Renal cortex interstitium (tissue), 11 donors: ENCODE measurements at regions not wholly inside any gene's neighbourhood (a gene's known extent, or its start where the extent isn't known, plus 50 kb on each side); places are given as distances from the start of the nearest gene placed in this dataset.
"Not testable (repeated sequence)": the region's sequence is repeated elsewhere in the genome, so short reads cannot be mapped to it uniquely, and the experiment has no call there.

Source experiments
- DNase-seq, 11 donors: peaks; one replicate each; pipeline ENCODE4 v3.0.0-alpha.2; 2013; ENCODE audit warnings: low read depth in 9 of 11, low spot score in 4 of 11; ENCODE audit errors: extremely low read depth in 1 of 11

DNA sequence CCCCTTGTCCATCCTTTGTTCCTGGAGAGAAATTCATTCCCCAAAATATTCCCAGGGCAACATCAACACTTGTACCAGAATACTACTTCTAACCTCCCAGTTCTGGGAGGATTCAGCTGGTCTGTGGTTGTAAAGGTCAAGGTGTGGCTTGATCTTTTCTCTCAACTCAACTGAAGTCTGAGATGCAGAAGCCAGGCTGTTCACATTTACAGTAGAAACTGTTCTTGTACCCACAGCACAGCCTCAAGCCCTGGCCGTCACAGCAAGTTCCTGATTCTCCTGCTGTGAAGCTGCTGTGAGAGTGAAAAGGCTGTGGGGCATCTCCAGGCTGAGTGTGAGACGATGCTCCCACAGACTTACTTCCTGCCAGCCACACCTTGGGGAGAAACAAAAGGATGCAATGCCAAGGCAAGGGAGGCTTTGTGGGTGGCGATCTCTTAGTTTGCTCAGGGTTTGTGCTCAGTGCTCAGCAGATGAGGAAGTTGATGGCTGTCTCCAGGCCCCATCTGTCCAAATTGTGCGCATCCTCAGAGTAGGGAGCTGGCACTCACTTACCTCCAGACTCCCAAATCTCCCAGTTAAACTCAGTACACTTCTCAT is 143.9 kb upstream of the FOXA2 start:
- DNase-seq = no peak

GRCh38 chr20:22729180-22729579 is 144.8 kb upstream of the FOXA2 start:
- no peak for DNase-seq

GRCh38 chr20:22729616-22730236 is 145.4 kb upstream of the FOXA2 start:
- DNase-seq = no peak

- no peak for DNase-seq
These were observed 148.4 kb upstream of the FOXA2 start for GRCh38 chr20:22732751-22733150.

GRCh38 chr20:22734946-22735647 is 150.7 kb upstream of the FOXA2 start:
- DNase-seq = not testable (repeated sequence)

- no peak for DNase-seq
These were observed 156.5 kb upstream of the FOXA2 start for GRCh38 chr20:22740829-22741228.

- DNase-seq = no peak
These were observed 160.2 kb upstream of the FOXA2 start for GRCh38 chr20:22744341-22745193.

DNA sequence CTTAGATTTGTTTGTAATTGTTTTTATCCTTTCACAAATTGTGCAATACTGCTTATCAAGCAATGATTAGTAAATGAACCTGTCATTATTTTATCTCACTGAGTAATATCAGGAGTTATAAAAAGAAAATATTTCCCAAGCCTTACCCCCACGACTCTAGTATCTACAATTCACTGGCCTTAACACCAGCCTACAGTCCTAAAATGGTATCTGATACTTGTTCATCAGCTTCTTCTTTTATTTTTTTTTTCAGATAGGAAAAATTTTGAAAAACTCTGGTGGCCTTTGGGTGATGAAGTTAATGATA is 160.8 kb upstream of the FOXA2 start:
- no peak for DNase-seq

- no peak for DNase-seq
These were observed 162.6 kb upstream of the FOXA2 start for GRCh38 chr20:22746957-22747356.

- DNase-seq = no peak
These were observed 168.0 kb upstream of the FOXA2 start for GRCh38 chr20:22752324-22752723.

DNA sequence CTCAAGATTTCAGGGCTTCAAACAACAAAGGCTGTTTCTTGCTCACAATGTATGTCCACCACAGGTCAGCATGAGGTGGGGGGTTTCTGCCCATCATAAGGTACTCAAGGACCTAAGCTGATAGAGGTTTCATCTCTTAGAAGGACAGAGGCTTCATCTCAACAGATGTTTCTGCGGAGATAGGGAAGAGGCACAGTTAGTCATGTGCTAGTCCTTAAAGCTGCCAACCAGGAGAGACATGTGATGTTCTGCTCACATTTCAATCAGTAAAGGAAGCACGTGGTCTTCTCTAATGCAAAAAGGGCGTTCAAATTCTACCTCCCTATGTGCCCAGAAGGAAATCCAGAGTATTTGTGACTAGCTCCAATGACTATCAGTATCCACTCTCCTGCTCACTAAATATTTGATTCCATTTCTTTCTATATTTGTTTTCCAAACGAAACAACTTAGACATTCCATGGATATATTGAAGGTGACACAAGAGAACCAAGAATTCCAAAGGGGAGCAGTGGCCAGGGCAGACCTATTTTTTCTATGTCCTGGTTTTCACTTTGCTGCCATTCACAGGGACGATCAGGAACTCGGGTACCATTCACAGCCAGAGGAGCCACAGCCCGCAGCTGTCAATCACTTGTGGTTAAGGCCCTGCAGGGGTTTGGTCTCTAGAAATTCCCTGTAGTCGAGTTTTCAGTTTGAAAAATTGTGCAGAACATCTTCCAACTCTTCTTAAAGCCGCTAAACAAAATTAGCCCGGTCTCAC is 173.2 kb upstream of the FOXA2 start:
- DNase-seq = no peak

DNA sequence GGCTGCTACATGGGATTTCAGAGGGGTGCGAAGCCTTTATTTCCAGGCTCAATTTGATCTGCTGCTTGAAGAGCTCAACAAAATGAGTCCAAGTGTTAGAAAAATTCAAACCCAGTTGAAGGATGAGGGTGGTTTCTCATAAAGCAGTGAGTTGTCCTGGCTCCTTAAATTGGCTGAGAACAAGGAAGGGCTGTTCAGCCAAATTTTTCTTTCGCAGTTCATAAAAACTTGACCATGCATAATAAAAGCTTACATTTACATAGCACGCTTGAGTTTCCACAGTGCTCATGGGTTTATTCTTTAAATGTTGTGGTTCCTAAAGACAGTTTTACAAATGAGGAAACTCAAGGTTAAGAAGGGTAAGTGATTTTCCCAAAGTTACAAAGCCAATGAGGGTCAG is 174.4 kb upstream of the FOXA2 start:
- DNase-seq = no peak

GRCh38 chr20:22762576-22763256 is 178.3 kb upstream of the FOXA2 start:
- no peak for DNase-seq

- DNase-seq = no peak
These were observed 179.0 kb upstream of the FOXA2 start for GRCh38 chr20:22763257-22763906.

GRCh38 chr20:22768266-22769178 is 184.2 kb upstream of the FOXA2 start:
- DNase-seq = no peak

- no peak for DNase-seq
These were observed 185.9 kb upstream of the FOXA2 start for GRCh38 chr20:22770241-22770800.

DNA sequence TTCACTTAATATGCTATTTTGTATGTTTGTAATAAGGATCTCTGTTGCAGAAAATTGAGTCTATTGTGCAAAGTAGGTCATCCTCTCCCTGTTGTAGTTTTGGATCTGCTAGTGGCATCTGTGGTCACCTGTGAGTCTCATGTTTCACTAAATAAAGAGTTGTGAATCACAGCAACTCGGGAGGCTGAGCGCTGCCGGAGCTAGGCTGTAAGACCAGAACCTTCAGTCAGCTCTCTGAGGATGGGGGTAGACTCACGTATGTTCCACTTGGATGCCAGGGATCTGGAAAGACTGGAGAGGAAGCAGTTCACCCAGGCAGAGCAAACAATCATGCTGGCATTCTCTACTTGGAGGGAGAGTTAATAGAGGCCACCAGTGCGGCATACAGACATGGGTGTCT is 187.3 kb upstream of the FOXA2 start:
- DNase-seq = peak in 1 of 11 donors; percentile 10
